HL-60 (cell line): ENCODE measurements at regions not wholly inside any gene's neighbourhood (a gene's known extent, or its start where the extent isn't known, plus 50 kb on each side); places are given as distances from the start of the nearest gene placed in this dataset.

Experiments
- CTCF ChIP-seq: IDR thresholded peaks from one replicate; pipeline ENCODE4 v1.5.1; 2011; ENCODE audit warnings: low read length, control low read depth, inconsistent platforms; ENCODE audit not compliant: insufficient read depth
- REST ChIP-seq: IDR thresholded peaks from 2 replicates; pipeline ENCODE4 v1.6.1; 2012; ENCODE audit warnings: low read depth; ENCODE audit not compliant: insufficient replicate concordance

GRCh38 chr4:103938488-103938887, 218.7 kb upstream of the TACR3 start:
- TF ChIP-seq REST = no peak
- no peak for TF ChIP-seq CTCF
